Fibroblast of lung (primary cell): ENCODE measurements at regions not wholly inside any gene's neighbourhood (a gene's known extent, or its start where the extent isn't known, plus 50 kb on each side); places are given as distances from the start of the nearest gene placed in this dataset.

Source experiments
- DNase-seq, 2 donors: peaks; one replicate each; pipeline versions ENCODE4 v3.0.0 to v3.0.0-alpha.2; 2010; ENCODE audit warnings: low read depth in 2 of 2
- H2AFZ ChIP-seq: 2 replicates; pipeline ENCODE4 v1.5.1; 2012; ENCODE audit warnings: low read length, control low read depth, inconsistent platforms
- H3K27ac ChIP-seq: 2 replicates; pipeline ENCODE4 v1.5.1; 2011; ENCODE audit warnings: low read length, control low read depth; ENCODE audit not compliant: insufficient read depth
- H3K27me3 ChIP-seq: 2 replicates; pipeline ENCODE4 v1.5.1; 2011; ENCODE audit warnings: mild to moderate bottlenecking, low read length; ENCODE audit not compliant: control insufficient read depth, insufficient read depth
- H3K36me3 ChIP-seq: 2 replicates; pipeline ENCODE4 v1.5.1; 2011; ENCODE audit warnings: low read length; ENCODE audit not compliant: control insufficient read depth, insufficient read depth
- H3K4me1 ChIP-seq: 2 replicates; pipeline ENCODE4 v1.5.1; 2011; ENCODE audit warnings: low read length; ENCODE audit not compliant: control insufficient read depth, insufficient read depth; ENCODE audit errors: extremely low read depth
- H3K4me2 ChIP-seq: 2 replicates; pipeline ENCODE4 v1.5.1; 2011; ENCODE audit warnings: low read length, control low read depth; ENCODE audit not compliant: insufficient read depth; ENCODE audit errors: extremely low read depth
- H3K4me3 ChIP-seq, 4 experiments: fragments of 200-600 bp in 1 of 4; sonication (generic) in 1 of 4; replicated peaks in 1 of 4; 2 replicates each; pipeline ENCODE4 v1.5.1; 2011 to 2016; ENCODE audit warnings: low read length in 4 of 4, low read depth in 3 of 4, mild to moderate bottlenecking in 3 of 4, control low read depth in 2 of 4, inconsistent platforms in 1 of 4, mixed read lengths in 1 of 4; ENCODE audit not compliant: insufficient read depth in 1 of 4; ENCODE audit errors: control extremely low read depth in 1 of 4
- H3K79me2 ChIP-seq: 2 replicates; pipeline ENCODE4 v1.5.1; 2012; ENCODE audit warnings: mild to moderate bottlenecking, low read length, inconsistent platforms; ENCODE audit not compliant: control insufficient read depth, insufficient read depth
- H3K9ac ChIP-seq: 2 replicates; pipeline ENCODE4 v1.5.1; 2011; ENCODE audit warnings: mild to moderate bottlenecking, low read length, control low read depth; ENCODE audit not compliant: insufficient read depth
- H3K9me3 ChIP-seq: 2 replicates; pipeline ENCODE4 v1.5.1; 2012; ENCODE audit warnings: low read depth, low read length; ENCODE audit not compliant: control insufficient read depth, insufficient read depth
- H4K20me1 ChIP-seq: 2 replicates; pipeline ENCODE4 v1.5.1; 2011; ENCODE audit warnings: low read length; ENCODE audit not compliant: control insufficient read depth, insufficient read depth; ENCODE audit errors: extremely low read depth
- CTCF ChIP-seq, 2 donors: IDR thresholded peaks in 1 of 2; conservative IDR thresholded peaks in 1 of 2; 1 replicate in 1 of 2; 2 replicates in 1 of 2; pipeline ENCODE4 v1.5.1; 2011 to 2012; ENCODE audit warnings: low read length in 2 of 2, control low read depth in 1 of 2, inconsistent platforms in 1 of 2, low read depth in 1 of 2, mild to moderate bottlenecking in 1 of 2
- EZH2 ChIP-seq: IDR thresholded peaks from 2 replicates; pipeline ENCODE4 v1.5.1; 2012; ENCODE audit warnings: low read length, control low read depth, mild to moderate bottlenecking; ENCODE audit errors: missing control alignments

GRCh38 chr12:17206553-17206952 lies 600.6 kb upstream of the LMO3 start:
- TF ChIP-seq CTCF (conservative IDR thresholded peaks at IDR 0.05 in 1 of 2, IDR thresholded peaks at IDR 0.05 in 1 of 2; ENCODE audit: low read depth in 1 of 2, low read length in 2 of 2), result no peak
- no peak for TF ChIP-seq EZH2
- DNase-seq, result no peak
- Histone ChIP-seq H3K4me1 (no peaks in the 10 kb centered on the region), H4K20me1 (no peaks in the 10 kb centered on the region), H3K27ac (no peak overlapping the region), H3K79me2 (no peaks in the 10 kb centered on the region), H2AFZ (no peak overlapping the region), H3K9ac (no peak overlapping the region), H3K36me3 (no peaks in the 10 kb centered on the region), H3K4me3 (no peak overlapping the region), H3K9me3 (no peaks in the 10 kb centered on the region), H3K27me3 (no peaks in the 10 kb centered on the region), H3K4me2 (no peak overlapping the region)

GRCh38 chr12:17204289-17205054 lies 598.5 kb upstream of the LMO3 start:
- Histone ChIP-seq H3K27me3 (no peaks in the 10 kb centered on the region), H3K4me1 (no peaks in the 10 kb centered on the region), H4K20me1 (no peaks in the 10 kb centered on the region), H3K9ac (no peak overlapping the region), H3K4me2 (no peak overlapping the region), H3K4me3 (no peak overlapping the region), H3K9me3 (no peaks in the 10 kb centered on the region), H3K36me3 (no peaks in the 10 kb centered on the region), H3K79me2 (no peaks in the 10 kb centered on the region), H2AFZ (no peak overlapping the region), H3K27ac (no peak overlapping the region)
- TF ChIP-seq EZH2, result no peak
- no peak for TF ChIP-seq CTCF (conservative IDR thresholded peaks at IDR 0.05 in 1 of 2, IDR thresholded peaks at IDR 0.05 in 1 of 2; ENCODE audit: low read depth in 1 of 2, low read length in 2 of 2)
- no peak for DNase-seq

DNA sequence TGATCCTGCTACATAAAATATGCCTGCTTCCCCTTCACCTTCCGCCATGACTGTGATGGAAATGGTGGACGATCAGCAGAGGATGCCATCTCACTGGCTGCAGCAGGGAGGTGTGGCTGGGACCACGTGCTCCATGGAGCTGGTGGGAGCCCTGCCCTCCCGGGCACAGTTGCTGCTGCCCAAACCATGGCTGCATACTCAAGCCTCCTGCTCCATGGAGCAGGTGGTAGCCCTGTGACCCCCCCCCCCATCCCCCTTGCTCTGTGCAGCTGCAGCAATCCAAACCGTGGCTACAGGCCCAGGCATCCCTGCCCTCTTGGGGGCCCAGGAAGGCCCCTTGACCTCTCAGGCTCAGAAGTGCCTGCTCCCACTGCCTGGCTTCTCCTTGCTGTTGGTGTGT lies 597.5 kb upstream of the LMO3 start:
- H3K36me3 ChIP-seq, result no peaks in the 10 kb centered on the region

More for the DNA sequence above, 597.5 kb upstream of the LMO3 start:
- no peak for DNase-seq
- no peak overlapping the region for H2AFZ ChIP-seq
- no peaks in the 10 kb centered on the region for H3K79me2 ChIP-seq
- H3K27ac ChIP-seq, result no peak overlapping the region
- H3K4me1 ChIP-seq, result no peaks in the 10 kb centered on the region
- H3K27me3 ChIP-seq, result no peaks in the 10 kb centered on the region
- no peaks in the 10 kb centered on the region for H3K9me3 ChIP-seq
- H3K4me3 ChIP-seq, result no peak overlapping the region
- no peaks in the 10 kb centered on the region for H4K20me1 ChIP-seq
- H3K9ac ChIP-seq, result no peak overlapping the region
- TF ChIP-seq CTCF (conservative IDR thresholded peaks at IDR 0.05 in 1 of 2, IDR thresholded peaks at IDR 0.05 in 1 of 2; ENCODE audit: low read depth in 1 of 2, low read length in 2 of 2) (no peak), EZH2 (no peak)
- no peak overlapping the region for H3K4me2 ChIP-seq
